HT-29 (cell line): ENCODE measurements at regions not wholly inside any gene's neighbourhood (a gene's known extent, or its start where the extent isn't known, plus 50 kb on each side); places are given as distances from the start of the nearest gene placed in this dataset.
A peak's percentile ranks its signal among the peaks of the same experiment; 100 is the strongest.

ENCODE experiments used
- DNase-seq: peaks from one replicate; pipeline ENCODE4 v3.0.0-alpha.2; 2015; ENCODE audit warnings: low spot score

- no peak for DNase-seq
Measured at GRCh38 chr2:146820672-146821071, 1024.2 kb upstream of the ACVR2A start.

DNA sequence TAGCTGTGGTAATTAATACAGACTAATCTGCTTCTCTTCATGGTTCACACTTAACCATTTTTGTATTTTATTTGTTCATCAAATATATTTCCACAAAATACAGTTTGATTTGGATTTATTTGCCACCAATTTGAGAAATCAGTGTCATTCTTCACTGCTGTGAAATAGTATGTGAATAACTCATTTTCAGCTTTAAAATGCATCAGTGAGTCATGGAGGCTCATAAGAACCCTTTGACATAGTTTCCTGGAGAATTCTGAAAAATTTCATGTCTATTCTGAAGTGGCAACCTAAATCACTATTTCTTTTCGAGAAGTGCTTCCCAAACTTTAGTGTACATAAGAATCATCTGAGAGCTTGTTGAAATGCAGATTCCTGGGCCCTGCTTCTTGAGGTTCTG is 1026.7 kb upstream of the ACVR2A start:
- DNase-seq, result no peak

DNA sequence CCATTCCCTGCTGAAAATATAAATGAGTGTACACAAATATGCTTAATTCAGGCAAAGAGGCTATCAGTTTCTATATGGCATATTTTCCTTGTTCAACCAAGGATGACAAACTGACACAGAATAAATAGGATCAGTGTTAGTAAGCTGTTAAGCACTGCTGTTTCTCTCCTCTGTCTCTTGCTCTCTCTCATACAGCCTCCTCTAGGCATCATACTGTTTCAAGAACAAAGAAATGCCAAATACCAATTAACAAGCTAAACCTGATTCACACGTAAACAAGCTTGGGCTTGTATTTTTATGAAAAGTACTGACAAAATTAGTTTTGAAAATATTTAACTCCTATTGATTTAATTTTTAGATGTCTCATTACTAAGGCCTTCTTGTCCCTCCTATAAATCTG is 1027.2 kb upstream of the ACVR2A start:
- DNase-seq, result no peak

GRCh38 chr2:146814971-146815370 is 1029.9 kb upstream of the ACVR2A start:
- peak; percentile 18 for DNase-seq

DNA sequence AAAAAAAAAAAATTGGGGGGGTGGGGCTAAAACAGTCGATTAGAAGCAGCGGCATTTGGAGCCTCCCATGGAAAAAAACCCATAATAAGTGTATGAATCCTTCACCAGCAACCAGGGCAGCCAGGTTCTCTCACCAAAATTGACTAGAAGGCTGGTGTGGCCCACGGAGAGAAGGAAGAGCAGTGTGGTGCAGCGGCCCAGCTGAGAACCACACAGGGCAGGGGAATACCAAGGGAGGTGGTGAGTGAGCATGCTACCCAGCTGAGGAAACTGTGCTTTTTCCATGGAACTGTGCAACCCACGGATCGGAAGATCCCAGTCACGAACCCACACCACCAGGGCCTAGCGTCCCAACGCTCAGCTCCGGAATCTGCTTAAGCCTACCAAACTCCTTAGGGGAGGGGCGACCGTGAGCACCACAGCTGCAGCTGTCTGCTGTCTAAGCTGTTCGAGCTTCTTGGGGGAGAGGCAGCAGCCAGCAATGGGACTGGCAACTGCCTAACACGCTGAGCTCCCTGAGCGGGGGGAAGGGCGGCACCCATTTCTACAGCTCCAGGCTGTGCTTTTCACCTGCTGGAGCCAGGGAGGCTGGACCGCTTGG is 1037.2 kb upstream of the ACVR2A start:
- no peak for DNase-seq

DNA sequence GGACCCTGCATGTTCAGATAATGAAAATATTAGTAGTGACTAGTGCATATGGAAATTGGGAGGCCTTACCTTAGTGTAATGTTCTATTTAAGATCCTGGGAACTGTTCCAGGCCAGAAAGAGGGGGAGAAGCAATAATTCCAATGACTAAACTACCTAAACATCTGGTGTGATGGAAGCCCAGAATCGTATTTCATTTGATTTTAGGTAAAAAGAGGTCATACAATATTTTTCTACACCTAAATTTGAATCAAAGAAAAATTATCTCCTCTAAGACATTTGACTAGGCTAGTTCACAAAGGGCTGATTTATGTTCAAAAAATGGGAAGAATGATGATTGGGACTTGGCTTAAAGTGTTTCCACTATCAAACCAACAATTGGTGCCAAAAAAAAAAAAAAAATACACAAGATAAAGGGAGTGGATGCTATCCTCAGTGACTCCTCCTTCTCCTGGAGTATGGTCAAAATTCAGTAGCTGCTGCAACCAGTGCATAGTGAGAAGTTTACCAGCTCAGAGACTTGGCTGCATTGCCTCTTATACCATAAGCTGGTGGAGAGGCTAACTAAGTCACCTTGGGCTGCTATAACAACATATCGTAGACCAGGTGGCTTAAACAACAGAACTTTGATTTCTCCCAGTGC is 1038.3 kb upstream of the ACVR2A start:
- DNase-seq, result no peak

DNA sequence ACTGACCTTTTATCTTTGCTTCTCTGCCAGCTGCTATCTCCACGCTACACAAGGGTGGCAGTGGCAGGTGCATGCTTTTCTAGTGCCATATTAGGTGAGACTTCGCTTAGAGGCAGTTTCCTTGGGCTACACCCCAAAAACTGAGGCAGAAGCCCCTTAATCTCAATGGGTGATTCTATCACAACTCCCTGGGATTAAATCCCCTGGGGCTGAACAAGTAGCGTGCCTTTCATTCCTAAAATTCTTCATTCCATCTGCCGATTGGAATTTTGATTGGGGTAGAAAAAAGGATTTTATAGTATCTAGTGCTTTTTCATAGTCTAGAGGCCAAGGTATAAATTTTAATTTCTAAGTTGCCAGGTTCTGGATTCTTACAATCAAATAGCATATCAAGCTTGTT is 1040.5 kb upstream of the ACVR2A start:
- no peak for DNase-seq

DNA sequence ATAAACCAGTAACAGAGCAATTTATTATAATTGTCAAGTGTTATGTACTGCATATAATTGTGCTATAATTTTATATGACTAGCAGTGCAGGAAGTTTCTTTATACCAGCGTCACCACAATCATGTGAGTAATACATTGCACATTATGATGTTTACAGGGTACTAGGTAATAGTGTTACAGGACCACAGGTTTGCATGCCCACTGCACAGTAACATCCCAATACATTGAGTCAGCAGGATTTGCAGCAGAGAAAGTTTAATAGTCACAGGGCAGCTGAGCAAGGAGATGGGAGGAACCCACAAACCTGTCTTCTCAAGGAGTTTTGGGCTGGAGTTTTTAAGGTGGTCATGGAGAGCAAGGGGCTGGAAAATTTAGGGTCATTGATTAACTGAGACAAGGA is 1042.9 kb upstream of the ACVR2A start:
- DNase-seq, result no peak

- DNase-seq, result no peak
Measured at GRCh38 chr2:146786396-146786795, 1058.4 kb upstream of the ACVR2A start.

DNA sequence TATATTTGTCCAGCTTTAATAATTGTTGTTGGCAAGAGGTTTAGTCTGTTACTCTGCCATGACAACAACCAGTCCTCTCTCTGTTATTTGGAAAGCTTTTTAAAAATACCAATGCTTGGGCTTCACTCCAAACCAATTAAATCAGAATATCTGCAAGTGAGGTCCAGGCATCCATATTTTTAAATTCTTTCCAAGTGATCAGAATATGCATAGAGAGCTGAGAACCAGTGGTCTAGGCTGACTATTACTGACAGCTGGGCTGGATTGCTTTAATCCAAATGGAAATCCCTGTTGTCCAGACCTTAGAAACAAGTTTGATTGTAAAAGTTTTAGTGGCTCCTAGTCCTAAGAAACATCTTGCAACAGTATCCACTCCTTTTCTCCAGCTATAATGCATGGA is 1059.7 kb upstream of the ACVR2A start:
- DNase-seq, result no peak

DNA sequence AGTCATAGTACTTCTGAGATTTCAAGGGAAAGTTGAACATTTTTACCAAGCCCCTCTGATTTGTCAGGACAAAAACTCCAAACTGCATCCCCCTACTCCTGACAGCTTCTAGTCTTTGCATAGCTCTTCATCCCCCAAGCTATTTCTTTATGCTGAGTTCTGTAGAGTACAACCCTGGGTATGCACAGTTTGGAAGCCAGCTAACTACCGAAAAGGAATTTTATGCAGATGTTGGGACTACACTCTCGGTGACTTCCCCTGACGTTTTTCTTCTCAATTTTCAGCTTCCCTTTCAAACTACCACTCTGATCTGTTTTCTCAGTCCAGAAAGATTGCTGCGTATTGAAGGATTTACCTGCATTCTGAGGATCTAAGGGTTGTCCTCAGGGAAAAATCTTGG is 1060.2 kb upstream of the ACVR2A start:
- no peak for DNase-seq

DNA sequence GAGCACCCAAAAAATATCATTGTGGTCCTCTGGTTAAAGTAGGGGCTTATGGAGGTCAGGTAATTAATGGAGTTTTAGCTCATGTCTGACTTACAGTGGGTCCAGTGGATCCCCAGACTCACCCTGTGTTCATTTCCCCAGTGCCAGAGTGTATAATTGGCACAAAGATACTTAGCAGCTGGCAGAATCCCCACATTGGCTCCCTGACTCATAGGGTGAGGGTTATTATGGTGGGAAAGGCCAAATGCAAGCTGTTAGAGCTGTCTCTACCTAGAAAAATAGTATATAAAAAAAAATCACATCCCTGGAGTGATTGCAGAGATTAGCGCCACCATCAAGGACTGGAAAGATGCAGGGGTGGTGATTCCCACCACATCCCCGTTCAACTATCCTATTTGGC is 1067.6 kb upstream of the ACVR2A start:
- DNase-seq, result no peak

GRCh38 chr2:146776596-146776995 is 1068.2 kb upstream of the ACVR2A start:
- no peak for DNase-seq

GRCh38 chr2:146771531-146771930 is 1073.3 kb upstream of the ACVR2A start:
- DNase-seq, result no peak

GRCh38 chr2:146764301-146764700 is 1080.5 kb upstream of the ACVR2A start:
- DNase-seq, result no peak

DNA sequence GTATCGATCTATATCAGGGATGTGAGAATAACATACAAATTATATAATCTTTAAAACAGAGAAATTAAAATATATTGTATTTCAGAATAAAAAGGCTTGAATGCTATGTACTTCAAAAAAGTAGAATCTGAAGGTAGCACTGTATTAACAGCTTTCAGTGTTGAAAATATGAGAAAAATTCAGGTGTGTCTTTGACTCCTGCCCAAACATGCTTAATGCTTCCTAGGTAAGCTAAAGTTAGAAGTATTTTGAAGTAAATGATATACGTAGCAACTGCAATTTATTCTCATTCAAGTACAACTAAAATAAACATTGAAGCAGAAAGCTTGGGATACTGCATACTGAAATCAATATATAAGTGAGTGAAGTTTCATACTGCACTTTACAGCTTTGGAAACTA is 1082.0 kb upstream of the ACVR2A start:
- DNase-seq, result no peak

DNA sequence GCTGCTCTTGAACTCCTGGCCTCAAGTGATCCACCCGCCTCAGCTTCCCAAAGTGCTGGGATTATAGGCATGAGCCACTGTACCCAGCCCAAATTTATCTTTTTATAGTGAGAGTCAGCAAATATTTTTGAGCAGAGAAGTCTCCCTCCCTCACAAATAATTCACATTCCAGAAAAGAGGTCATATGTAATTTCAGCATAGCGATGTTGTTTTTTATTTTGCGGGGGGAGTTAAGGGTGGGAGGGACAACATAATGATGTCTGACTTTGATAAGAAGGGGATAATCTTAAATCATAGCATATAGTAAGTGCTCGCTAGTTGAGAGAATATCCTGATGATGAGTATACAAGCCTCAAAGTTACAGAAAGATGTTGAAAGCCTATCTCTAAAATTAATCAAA is 1090.2 kb upstream of the ACVR2A start:
- DNase-seq, result no peak

DNA sequence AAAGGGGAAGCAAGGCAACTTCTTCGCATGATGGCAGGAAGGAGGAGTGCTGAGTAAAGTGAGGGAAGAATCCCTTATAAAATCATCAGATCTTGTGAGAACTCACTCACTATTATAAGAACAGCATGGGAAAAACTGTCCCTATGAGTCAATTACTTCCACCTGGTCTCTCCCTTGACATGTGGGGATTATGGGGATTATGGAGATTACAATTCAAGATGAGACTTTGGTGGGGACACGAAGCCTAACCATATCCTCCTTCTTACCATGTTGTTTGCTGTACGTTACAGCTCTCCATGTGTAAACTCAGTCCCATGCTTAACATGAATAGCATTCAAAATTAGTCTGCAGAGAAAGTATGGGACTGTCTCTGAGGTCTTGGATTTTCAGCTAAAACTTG is 1096.8 kb upstream of the ACVR2A start:
- no peak for DNase-seq

GRCh38 chr2:146741260-146741659 is 1103.6 kb upstream of the ACVR2A start:
- DNase-seq, result no peak

GRCh38 chr2:146734821-146735190 is 1110.0 kb upstream of the ACVR2A start:
- DNase-seq, result no peak

DNA sequence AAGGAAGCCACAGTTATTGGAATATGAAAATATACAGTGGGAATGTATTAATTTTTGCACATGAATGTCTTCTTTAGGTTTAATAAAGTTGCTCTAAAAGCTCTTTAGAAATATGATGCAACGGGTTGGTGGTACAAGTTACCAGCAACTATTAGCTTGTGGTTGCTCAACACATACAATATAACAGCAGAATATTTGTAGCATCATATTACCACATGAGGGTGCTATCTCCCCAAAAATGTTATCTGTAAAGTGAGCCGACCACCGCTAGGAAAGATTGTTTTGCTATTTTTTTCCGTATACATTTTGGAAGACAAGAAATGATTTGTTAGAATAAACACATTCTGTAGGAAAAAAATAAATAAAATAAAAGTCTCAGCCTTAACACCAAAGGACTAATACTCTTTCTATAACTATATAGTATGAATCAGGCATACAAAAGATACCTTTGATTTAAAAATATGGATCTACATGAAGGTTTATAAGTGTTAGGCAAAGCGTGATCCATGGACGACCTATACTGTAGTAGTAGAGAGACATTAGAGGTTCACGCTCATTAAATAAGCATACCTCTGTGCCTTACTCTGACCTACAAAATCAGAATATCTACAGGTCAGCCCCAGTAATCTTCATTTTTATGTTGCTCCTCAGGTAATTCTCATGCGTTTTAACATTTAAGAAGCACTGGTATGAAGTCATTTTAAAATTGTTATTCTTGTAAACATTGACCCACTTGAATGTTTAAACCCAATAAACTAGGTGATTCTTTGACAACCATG is 1110.6 kb upstream of the ACVR2A start:
- peak; percentile 77 for DNase-seq

GRCh38 chr2:146730882-146731281 is 1113.9 kb upstream of the ACVR2A start:
- no peak for DNase-seq

DNA sequence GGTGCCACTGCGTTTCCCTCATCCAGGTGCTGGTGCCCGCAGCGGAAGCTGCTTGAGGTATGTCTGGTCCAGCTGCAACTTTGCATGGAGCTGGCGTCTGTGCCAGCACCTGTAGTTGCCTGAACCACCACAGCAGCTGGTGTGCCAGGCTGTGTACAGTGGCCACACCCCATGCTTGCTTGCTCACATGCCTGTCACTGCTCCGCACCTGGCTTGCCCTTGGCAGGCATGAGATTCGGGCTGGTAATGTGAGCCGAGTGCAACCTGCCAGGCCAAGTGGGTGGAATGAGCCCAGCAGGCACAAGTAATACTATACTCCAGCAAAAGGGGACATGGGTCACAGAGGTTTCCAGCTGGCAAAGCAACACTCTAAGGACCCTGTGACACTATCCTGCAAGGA is 1123.3 kb upstream of the ACVR2A start:
- no peak for DNase-seq
